ENCODE measurements at regions not wholly inside any gene's neighbourhood (a gene's known extent, or its start where the extent isn't known, plus 50 kb on each side); places are given as distances from the start of the nearest gene placed in this dataset.

- intact Hi-C loops (cut with micrococcal nuclease), result loop anchor here (1.0 kb wide), 1 partner anchor 265 kb away; no protein-coding TSS in a partner anchor
These were observed 97.9 kb upstream of the DLX2 start for GRCh38 chr2:172200495-172201085.

- intact Hi-C loops (cut with micrococcal nuclease), result no loop called here
These were observed 101.6 kb upstream of the DLX2 start for GRCh38 chr2:172204309-172204708.

DNA sequence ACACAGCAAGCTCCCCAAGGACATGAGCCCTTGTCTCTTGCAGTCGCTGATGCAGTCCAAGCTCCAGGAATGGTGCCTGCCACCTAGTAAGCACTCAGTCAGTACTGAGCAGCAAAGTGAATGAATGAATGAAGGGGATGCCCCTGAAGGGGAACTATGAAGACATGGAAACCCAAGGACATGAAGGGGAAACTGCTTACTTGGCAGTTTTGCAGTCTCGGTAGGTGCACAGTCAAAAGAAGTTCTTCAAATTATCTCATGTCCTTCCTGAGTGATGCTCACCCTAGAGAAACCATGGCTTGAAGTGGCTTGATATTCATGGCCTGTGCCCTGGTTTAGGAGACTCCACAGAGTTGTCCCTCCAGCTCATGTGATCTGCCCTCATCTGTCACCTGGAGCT lies 102.1 kb upstream of the DLX2 start:
- intact Hi-C loops (cut with micrococcal nuclease), result no loop called here

GRCh38 chr2:172205292-172205691 lies 102.6 kb upstream of the DLX2 start:
- intact Hi-C loops (cut with micrococcal nuclease), result no loop called here

- intact Hi-C loops (cut with micrococcal nuclease), result no loop called here
These were observed 105.2 kb upstream of the DLX2 start for GRCh38 chr2:172207911-172208310.

DNA sequence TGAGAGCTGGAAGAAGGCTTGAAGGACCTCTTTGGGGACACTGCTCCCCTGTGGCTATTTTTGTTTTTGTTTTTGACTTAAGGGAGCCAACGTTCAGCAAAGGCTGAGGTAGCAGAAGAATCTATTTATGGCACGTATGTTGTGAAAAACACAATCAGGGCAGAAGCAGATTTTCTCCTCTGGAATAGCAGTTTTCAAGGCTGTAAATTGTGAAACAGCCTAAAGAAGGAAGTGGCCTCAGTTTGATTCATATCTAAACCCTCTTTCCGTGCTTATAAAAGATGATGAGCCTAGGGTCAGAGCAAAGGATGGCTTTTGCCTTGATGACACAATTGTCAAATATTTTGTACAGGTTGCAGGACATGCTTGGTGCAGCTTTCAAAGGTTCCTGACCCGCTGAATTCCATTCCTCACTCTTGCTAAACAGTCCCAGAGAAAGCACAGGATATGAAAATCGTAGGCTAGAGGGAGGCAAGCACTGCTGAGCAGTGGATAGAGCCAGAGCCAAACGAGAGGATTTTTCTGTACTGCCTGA lies 106.2 kb upstream of the DLX2 start:
- intact Hi-C loops (cut with micrococcal nuclease), result no loop called here

DNA sequence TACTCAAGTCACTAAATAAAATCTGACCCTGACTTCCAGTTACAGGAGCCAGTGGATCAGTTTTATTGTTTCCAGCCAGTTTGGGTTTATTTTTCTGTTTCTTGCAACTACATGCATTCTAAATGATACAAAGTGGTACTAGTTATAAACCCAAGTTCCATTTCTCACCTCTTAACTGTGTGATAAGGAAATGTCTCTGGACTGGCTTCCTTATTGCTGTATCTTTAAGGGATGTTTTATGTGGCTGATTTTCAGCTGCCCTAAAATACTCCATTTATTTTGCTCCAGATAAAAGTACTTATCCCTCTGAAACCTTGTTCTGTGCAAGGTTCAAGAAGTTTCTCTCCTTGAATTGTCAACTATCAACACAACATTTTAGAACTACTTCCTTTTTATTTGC lies 107.9 kb upstream of the DLX2 start:
- intact Hi-C loops (cut with micrococcal nuclease), result no loop called here

GRCh38 chr2:172211512-172211911 lies 108.8 kb upstream of the DLX2 start:
- intact Hi-C loops (cut with micrococcal nuclease), result no loop called here

DNA sequence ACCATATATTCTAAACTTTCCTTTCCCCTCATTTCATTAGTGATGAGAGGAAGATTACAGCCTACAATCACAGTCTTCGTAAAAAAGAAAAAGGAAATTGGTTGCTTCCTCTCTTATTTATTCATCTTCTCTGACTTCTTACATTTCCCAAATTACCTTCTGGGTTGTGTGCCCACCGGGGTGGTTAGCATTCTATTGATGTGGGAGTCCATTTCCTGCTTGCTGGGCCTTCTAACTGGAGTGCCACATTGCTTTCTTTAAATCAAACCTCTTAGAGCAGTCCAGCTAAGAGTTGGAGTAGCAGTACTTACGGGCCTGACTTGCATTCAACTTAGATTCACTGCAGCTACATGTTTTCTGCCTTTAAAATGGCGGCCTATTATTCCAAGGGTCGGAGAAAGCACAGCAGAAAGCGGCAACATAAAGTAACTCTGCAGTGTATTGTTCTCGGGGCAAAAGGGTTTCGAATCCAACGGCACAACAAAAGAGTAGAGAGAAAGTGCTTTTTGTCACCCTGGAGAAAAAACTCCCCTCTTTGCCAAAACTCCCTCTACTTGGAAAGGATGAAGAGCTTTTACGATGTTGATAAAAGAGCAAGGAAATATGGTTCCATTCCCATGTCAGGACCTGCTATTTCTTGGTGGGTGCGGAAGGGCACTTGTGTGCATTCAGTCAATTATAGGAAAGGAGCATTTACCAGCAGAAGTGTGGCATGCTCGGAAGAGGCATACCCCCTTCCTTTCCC lies 110.6 kb upstream of the DLX2 start:
- intact Hi-C loops (cut with micrococcal nuclease), result no loop called here

DNA sequence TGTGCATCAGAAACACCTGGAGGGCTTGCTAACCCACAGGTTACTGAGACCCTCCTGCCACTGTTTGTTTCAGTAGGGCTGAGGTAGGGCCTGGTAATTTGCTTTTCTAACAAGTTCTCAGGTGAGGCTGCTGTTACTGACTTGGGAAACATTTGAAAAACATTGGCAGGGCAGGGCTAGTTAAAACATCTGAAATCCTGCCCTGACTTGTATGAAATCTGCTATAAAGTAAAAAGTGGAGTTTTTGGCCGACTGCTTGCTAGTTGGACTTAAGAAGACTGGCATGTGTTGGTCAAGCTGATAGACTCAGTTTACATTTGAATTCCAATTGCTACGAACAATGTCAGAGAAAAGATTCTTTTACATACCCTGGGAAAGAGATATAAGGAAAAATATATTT lies 111.6 kb upstream of the DLX2 start:
- intact Hi-C loops (cut with micrococcal nuclease), result no loop called here

- intact Hi-C loops (cut with micrococcal nuclease), result no loop called here
These were observed 112.7 kb upstream of the DLX2 start for GRCh38 chr2:172215172-172215935.

- intact Hi-C loops (cut with micrococcal nuclease), result no loop called here
These were observed 113.2 kb upstream of the DLX2 start for GRCh38 chr2:172215936-172216335.

GRCh38 chr2:172216477-172216876 lies 113.8 kb upstream of the DLX2 start:
- intact Hi-C loops (cut with micrococcal nuclease), result no loop called here

DNA sequence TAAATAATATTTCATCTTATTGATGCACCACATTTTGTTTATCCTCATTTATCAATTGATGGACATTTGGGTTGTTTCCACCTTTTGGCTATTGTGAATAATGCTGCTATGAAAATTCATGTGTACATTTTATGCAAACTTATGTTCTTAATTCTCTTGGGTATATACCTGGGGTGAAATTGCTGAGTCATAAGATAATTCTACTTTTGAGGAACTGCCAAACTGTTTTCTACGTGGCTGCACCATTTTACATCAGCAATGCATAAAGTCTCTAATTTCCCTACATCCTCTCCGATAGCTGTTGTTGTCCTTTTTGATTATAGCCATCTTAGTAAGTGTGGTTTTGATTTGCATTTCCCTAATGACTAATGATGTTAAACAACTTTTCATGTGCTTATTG lies 116.5 kb upstream of the DLX2 start:
- intact Hi-C loops (cut with micrococcal nuclease), result no loop called here

DNA sequence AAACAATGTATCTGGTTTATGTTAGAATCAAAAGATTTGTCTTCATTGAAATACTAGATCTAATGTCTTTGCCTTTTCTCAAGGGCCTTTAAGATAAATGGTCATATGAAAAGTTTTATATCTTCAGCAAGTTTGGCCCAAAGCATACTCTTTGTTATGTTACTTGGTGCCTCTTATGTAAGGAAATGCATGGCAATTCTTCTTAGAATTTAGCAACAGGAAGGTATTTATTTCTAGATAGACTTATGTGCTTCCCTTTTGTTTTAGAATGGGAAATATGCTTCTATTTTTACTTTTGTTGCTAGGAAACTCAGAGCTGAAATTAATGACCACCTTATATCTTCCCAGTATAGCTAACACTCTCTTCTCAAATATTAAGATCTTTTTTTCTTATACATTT lies 117.4 kb upstream of the DLX2 start:
- intact Hi-C loops (cut with micrococcal nuclease), result loop anchor here (10.0 kb wide), 1 partner anchor 45 kb away; no protein-coding TSS in a partner anchor

GRCh38 chr2:172223601-172224054 lies 120.9 kb upstream of the DLX2 start:
- intact Hi-C loops (cut with micrococcal nuclease), result loop anchor here (10.0 kb wide), 1 partner anchor 49 kb away; no protein-coding TSS in a partner anchor

- intact Hi-C loops (cut with micrococcal nuclease), result loop anchor here (10.0 kb wide), 1 partner anchor 51 kb away; no protein-coding TSS in a partner anchor
These were observed 123.1 kb upstream of the DLX2 start for GRCh38 chr2:172225786-172226185.

DNA sequence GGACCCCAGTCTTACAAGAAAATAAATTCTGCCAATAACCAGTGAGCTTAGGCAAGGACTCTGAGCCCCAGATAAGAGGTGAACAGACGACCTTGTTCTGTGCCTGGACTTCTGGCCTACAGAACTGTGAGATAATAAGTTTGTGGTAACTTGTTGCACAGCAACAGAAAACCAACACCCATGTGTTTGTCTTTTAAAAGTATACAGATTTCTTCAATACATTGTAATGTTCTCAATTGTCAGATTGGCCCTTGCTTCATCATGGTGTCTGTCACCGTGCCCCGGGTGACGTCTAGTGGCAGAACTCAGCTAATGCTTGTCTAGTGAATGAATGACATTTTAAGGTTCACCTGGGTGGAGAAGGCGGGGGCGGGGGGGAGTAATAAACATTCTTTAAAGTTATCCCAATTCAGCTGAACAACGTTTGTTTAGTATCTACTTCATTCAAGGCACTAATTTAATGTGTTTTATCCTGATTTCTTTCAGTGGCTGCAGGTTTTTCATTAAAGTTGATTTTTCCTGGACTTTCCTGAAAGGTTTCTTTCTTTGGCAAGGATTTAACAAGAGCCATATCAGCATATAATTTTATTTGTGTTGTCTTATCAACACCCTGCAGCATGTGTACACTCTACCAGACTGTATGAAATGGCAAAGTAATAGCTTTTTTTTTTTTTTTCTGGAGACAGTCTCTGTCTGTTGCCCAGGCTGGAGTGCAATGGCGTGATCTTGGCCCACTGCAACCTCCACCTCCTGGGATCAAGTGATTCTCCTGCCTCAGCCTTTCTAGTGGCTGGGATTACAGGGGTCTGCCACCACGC lies 123.8 kb upstream of the DLX2 start:
- intact Hi-C loops (cut with micrococcal nuclease), result loop anchor here (10.0 kb wide), 1 partner anchor 52 kb away; no protein-coding TSS in a partner anchor

GRCh38 chr2:172227719-172228118 lies 125.0 kb upstream of the DLX2 start:
- intact Hi-C loops (cut with micrococcal nuclease), result loop anchor here (10.0 kb wide), 1 partner anchor 53 kb away; no protein-coding TSS in a partner anchor

- intact Hi-C loops (cut with micrococcal nuclease), result loop anchor here (10.0 kb wide), 1 partner anchor 53 kb away; no protein-coding TSS in a partner anchor
These were observed 125.6 kb upstream of the DLX2 start for GRCh38 chr2:172228177-172228808.
